ENCODE measurements at regions not wholly inside any gene's neighbourhood (a gene's known extent, or its start where the extent isn't known, plus 50 kb on each side); places are given as distances from the start of the nearest gene placed in this dataset.

DNA sequence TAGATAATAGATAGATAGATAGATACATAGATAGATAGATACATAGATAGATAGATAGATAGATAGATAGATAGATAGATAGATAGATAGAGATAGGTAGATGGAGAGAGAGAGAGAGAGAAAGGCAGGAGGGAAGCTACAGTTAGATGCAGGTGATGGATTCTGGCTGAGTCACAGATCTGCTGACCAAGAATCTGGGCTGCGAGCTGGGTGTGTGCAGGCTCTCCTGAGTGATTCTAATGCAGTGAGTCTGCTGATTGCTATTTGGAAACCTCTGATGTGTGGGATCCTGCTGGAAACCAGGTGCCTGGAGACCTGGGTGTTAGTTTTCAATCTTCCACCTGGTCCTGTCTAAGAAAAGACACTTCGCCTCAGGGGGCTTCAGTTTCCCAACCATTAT is 1441.8 kb downstream of the TBC1D22A start:
- ATAC-seq: no peak
- 71 to 89% (median 83%) methylated on average over 2 of the region's 2 CpGs for WGBS, 4 donors
- intact Hi-C loops (cut with DNase I): no loop called here

DNA sequence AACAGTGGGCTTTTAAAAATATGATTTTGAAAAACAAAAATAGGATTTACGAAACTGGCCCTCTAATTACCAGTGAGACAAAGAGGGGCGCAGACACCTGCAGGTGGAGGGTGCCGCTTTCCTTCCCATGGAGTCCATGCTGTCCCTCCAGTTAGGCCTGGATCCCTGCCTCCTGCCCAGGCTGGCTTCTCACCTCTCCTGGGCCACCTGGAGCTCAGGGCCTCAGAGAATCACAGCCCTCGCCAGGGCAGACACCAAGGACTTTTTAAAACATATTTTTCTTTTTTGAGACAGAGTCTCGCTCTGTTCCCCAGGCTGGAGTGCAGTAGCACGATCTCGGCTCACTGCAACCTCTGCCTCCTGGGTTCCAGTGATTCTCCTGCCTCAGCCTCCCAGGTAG is 1437.2 kb downstream of the TBC1D22A start:
- intact Hi-C loops (cut with DNase I): loop anchor here in 1 of 10 donors (10.0 kb wide), 1 partner anchor 55 kb away; no protein-coding TSS in a partner anchor
- no peak for DNase-seq
- no peak for ATAC-seq
- 82 to 85% (median 83%) methylated on average over 7 of the region's 7 CpGs for WGBS, 4 donors
- H3K27me3 ChIP-seq: peaks cover 0 to 14% (median 0%) of the 10 kb centered on the region in 9 donors
- H3K27ac ChIP-seq: no peak overlapping the region
- H3K4me3 ChIP-seq: no peak overlapping the region
- no peaks in the 10 kb centered on the region for H3K4me1 ChIP-seq
- TF ChIP-seq POLR2A (IDR thresholded peaks at IDR 0.05): no peak
- TF ChIP-seq, protein P1, sequence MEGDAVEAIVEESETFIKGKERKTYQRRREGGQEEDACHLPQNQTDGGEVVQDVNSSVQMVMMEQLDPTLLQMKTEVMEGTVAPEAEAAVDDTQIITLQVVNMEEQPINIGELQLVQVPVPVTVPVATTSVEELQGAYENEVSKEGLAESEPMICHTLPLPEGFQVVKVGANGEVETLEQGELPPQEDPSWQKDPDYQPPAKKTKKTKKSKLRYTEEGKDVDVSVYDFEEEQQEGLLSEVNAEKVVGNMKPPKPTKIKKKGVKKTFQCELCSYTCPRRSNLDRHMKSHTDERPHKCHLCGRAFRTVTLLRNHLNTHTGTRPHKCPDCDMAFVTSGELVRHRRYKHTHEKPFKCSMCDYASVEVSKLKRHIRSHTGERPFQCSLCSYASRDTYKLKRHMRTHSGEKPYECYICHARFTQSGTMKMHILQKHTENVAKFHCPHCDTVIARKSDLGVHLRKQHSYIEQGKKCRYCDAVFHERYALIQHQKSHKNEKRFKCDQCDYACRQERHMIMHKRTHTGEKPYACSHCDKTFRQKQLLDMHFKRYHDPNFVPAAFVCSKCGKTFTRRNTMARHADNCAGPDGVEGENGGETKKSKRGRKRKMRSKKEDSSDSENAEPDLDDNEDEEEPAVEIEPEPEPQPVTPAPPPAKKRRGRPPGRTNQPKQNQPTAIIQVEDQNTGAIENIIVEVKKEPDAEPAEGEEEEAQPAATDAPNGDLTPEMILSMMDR (IDR thresholded peaks at IDR 0.05): no peak
- H3K36me3 ChIP-seq: no peaks in the 10 kb centered on the region
- H3K9me3 ChIP-seq: peaks cover 0 to 8% (median 0%) of the 10 kb centered on the region in 12 donors

More for the DNA sequence above, 1441.8 kb downstream of the TBC1D22A start:
- no peaks in the 10 kb centered on the region for H3K36me3 ChIP-seq
- H3K9me3 ChIP-seq: peaks cover 0 to 8% (median 0%) of the 10 kb centered on the region in 12 donors
- DNase-seq: no peak
- no peak overlapping the region for H3K4me3 ChIP-seq
- TF ChIP-seq, protein P1 (IDR thresholded peaks at IDR 0.05): no peak
- no peak for TF ChIP-seq POLR2A (IDR thresholded peaks at IDR 0.05)
- no peak overlapping the region for H3K27ac ChIP-seq
- H3K27me3 ChIP-seq: peaks cover 0 to 17% (median 0%) of the 10 kb centered on the region in 9 donors
- H3K4me1 ChIP-seq: no peaks in the 10 kb centered on the region

DNA sequence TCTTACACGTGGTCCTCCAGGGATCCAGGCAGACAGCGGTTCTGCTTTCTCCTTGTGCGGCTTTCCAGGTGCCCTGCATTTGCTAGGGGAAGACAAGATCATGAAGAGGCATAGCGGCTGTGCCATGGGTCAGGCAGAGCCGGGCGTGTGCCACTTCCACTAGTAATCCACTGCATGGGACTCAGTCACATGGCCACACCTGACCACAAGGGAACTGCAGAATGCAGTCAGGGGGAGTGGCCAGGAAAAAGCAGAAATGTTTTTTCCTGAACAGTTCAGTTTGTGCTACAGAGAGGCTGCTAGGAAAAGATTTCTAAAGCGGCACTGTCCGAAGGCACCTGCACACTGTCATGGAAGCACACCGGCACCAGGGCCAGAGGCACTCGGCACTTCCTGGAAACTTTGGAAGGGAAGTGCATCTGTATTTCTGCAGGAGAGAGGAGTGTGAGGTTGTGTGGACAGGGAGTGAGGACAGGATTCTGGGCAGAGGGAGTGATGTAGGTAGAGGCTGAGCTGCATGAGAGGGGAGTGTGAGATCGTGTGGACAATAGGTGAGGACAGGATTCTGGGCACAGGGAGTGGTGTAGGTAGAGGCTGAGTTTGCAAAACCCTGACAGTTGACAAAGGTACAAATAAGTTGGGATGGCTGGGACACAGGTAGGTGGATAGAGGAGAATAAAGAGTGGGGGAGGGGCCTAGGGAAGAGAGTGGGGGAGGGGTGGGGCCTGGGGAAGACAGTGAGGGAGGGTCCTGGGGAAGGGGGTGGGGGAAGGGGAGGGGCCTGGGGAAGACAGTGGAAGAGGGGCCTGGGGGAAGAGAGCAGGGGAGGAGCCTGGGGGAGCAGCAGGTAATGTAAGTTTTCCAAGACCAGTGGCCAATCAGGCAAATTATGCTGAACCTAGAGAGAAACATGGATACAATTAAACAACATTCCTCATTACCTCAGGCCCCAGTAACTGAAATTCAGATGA is 1436.3 kb downstream of the TBC1D22A start:
- H3K9me3 ChIP-seq: peaks cover 0 to 8% (median 0%) of the 10 kb centered on the region in 12 donors
- H3K27ac ChIP-seq: no peak overlapping the region
- WGBS, 4 donors: 55 to 71% (median 64%) methylated on average over 11 of the region's 11 CpGs
- DNase-seq (no peak), ATAC-seq (no peak)
- H3K27me3 ChIP-seq: peaks cover 0 to 14% (median 0%) of the 10 kb centered on the region in 9 donors
- TF ChIP-seq POLR2A (IDR thresholded peaks at IDR 0.05): no peak
- TF ChIP-seq, protein P1 (IDR thresholded peaks at IDR 0.05): no peak
- intact Hi-C loops (cut with DNase I): loop anchor here in 1 of 10 donors (10.0 kb wide), 1 partner anchor 56 kb away; no protein-coding TSS in a partner anchor
- no peaks in the 10 kb centered on the region for H3K36me3 ChIP-seq
- H3K4me1 ChIP-seq: no peaks in the 10 kb centered on the region
- H3K4me3 ChIP-seq: no peak overlapping the region

DNA sequence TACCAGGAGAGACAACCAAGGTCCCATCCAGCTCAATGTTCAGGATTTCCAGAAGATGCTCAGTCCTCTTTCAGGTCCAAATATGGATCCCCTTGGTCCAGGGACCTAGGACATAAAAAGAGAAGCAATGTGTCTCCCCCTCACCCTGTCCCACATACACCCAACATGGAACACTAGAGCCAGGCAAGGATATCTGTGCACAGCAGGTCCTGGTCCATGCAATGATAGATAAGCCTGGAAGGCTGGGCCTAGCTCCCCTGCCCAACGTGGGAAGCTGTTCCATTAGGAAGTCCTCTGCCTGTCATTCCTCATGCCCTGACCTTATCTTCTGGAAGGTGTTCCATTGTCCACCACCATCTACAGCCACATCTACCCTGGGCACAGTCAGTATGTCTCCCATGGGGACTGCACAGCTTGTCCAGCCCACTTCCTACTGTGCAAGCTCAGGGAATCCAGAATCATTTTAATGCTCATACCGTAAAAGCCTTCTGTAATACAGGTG is 1434.8 kb downstream of the TBC1D22A start:
- no peak for ATAC-seq
- Histone ChIP-seq H3K4me3 (no peak overlapping the region), H3K4me1 (no peaks in the 10 kb centered on the region), H3K36me3 (no peaks in the 10 kb centered on the region), H3K27ac (no peak overlapping the region), H3K27me3 (peaks cover 0 to 14% (median 0%) of the 10 kb centered on the region in 9 donors), H3K9me3 (peaks cover 0 to 8% (median 0%) of the 10 kb centered on the region in 12 donors)
- no peak for DNase-seq
- WGBS, 4 donors: 58 to 78% (median 67%) methylated on average over 2 of the region's 2 CpGs
- intact Hi-C loops (cut with DNase I): loop anchor here in 1 of 10 donors (10.0 kb wide), 1 partner anchor 58 kb away; no protein-coding TSS in a partner anchor
- TF ChIP-seq POLR2A (IDR thresholded peaks at IDR 0.05): no peak
- TF ChIP-seq, protein P1 (IDR thresholded peaks at IDR 0.05): no peak

All from heart left ventricle (tissue), 16 donors.